Calu3 (cell line): ENCODE measurements at regions not wholly inside any gene's neighbourhood (a gene's known extent, or its start where the extent isn't known, plus 50 kb on each side); places are given as distances from the start of the nearest gene placed in this dataset.

Source experiments
- BruUV-seq: library from RNA; stranded (reverse); fragments of 400-500 nt; replicated peaks from 2 replicates; lab custom pipeline; 2021; lab: Mats Ljungman, UMichigan
- CTCF ChIA-PET: fragments of 300-600 bp; sonication (Branson Sonifier 250); formaldehyde crosslinking; loops from one replicate; lab custom pipeline; 2022; ENCODE audit warnings: antibody characterized with exemption; lab: Charles Lee
- DNase-seq: peaks from one replicate; pipeline ENCODE4 v3.0.0; 2022
- H3K27ac Mint-ChIP-seq: one replicate; pipeline ENCODE4 v1.8.0; 2022; ENCODE audit warnings: mixed read lengths; ENCODE audit not compliant: unreplicated experiment
- H3K27me3 Mint-ChIP-seq: one replicate; pipeline ENCODE4 v1.8.0; 2022; ENCODE audit warnings: mixed read lengths; ENCODE audit not compliant: unreplicated experiment
- H3K36me3 Mint-ChIP-seq: one replicate; pipeline ENCODE4 v1.8.0; 2022; ENCODE audit warnings: mild to moderate bottlenecking, moderate library complexity, mixed read lengths; ENCODE audit not compliant: insufficient read depth, unreplicated experiment
- H3K4me1 Mint-ChIP-seq: one replicate; pipeline ENCODE4 v1.8.0; 2022; ENCODE audit warnings: mild to moderate bottlenecking, low read depth, mixed read lengths; ENCODE audit not compliant: unreplicated experiment
- H3K4me3 Mint-ChIP-seq: one replicate; pipeline ENCODE4 v1.8.0; 2022; ENCODE audit warnings: mild to moderate bottlenecking, low read depth, moderate library complexity, mixed read lengths; ENCODE audit not compliant: unreplicated experiment
- H3K9me3 Mint-ChIP-seq: one replicate; pipeline ENCODE4 v1.8.0; 2022; ENCODE audit warnings: low read depth, mixed read lengths; ENCODE audit not compliant: unreplicated experiment
- intact Hi-C: fragments of 100-400 bp; cut with micrococcal nuclease; formaldehyde crosslinking; loops from one replicate; pipeline ENCODE4 v1.10.0; 2022; ENCODE audit not compliant: unreplicated experiment
- TF ChIP-seq, protein P1 (sequence below): fragments of 200-600 bp; IDR thresholded peaks from one replicate; pipeline ENCODE4 v1.8.0; 2022; ENCODE audit warnings: antibody characterized with exemption; ENCODE audit not compliant: unreplicated experiment

GRCh38 chr4:23648854-23649596 is 240.8 kb downstream of the PPARGC1A start:
- H3K27ac Mint-ChIP-seq = no peak overlapping the region
- no peaks in the 10 kb centered on the region for H3K4me1 Mint-ChIP-seq

DNA sequence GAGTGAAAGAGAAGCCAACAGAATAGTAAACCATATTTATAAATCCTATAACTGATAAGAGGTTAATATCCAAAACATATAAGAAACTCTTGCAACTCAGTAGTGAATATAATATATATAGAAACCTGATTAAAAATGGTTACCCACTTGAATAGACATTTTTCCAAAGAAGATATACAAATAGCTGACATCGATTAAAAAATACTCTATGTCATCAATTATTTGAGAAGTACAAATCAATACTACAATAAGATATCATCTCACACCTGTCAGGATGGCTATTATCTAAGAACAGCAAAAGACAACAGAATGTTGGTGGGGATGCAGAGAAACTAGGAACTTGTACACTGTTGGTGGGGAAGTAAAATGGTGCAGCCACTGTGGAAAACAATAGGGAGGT is 254.4 kb downstream of the PPARGC1A start:
- intact Hi-C loops = no loop called here
- Mint-ChIP-seq H3K4me1 (peaks cover 11% of the 10 kb centered on the region), H3K9me3 (no peaks in the 10 kb centered on the region), H3K36me3 (no peaks in the 10 kb centered on the region), H3K27me3 (no peaks in the 10 kb centered on the region), H3K4me3 (no peak overlapping the region), H3K27ac (no peak overlapping the region)
- BruUV-seq = no TSS peak
- CTCF ChIA-PET = no interaction called here
- TF ChIP-seq, protein P1, sequence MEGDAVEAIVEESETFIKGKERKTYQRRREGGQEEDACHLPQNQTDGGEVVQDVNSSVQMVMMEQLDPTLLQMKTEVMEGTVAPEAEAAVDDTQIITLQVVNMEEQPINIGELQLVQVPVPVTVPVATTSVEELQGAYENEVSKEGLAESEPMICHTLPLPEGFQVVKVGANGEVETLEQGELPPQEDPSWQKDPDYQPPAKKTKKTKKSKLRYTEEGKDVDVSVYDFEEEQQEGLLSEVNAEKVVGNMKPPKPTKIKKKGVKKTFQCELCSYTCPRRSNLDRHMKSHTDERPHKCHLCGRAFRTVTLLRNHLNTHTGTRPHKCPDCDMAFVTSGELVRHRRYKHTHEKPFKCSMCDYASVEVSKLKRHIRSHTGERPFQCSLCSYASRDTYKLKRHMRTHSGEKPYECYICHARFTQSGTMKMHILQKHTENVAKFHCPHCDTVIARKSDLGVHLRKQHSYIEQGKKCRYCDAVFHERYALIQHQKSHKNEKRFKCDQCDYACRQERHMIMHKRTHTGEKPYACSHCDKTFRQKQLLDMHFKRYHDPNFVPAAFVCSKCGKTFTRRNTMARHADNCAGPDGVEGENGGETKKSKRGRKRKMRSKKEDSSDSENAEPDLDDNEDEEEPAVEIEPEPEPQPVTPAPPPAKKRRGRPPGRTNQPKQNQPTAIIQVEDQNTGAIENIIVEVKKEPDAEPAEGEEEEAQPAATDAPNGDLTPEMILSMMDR = no peak
- DNase-seq = no peak

More at GRCh38 chr4:23648854-23649596, 240.8 kb downstream of the PPARGC1A start:
- Mint-ChIP-seq H3K36me3 (no peaks in the 10 kb centered on the region), H3K4me3 (no peak overlapping the region), H3K27me3 (no peaks in the 10 kb centered on the region), H3K9me3 (no peaks in the 10 kb centered on the region)
- TF ChIP-seq, protein P1 = no peak
- DNase-seq = no peak
- intact Hi-C loops = no loop called here
- no TSS peak for BruUV-seq
- CTCF ChIA-PET = no interaction called here

- TF ChIP-seq, protein P1 = no peak
- H3K4me1 Mint-ChIP-seq = peaks cover 11% of the 10 kb centered on the region
- no peaks in the 10 kb centered on the region for H3K27me3 Mint-ChIP-seq
- peak overlapping the region; percentile 93 for H3K27ac Mint-ChIP-seq
- H3K4me3 Mint-ChIP-seq = no peak overlapping the region
- peaks cover 2% of the 10 kb centered on the region for H3K9me3 Mint-ChIP-seq
- DNase-seq = no peak
- CTCF ChIA-PET = no interaction called here
- intact Hi-C loops = no loop called here
- no TSS peak for BruUV-seq
- no peaks in the 10 kb centered on the region for H3K36me3 Mint-ChIP-seq
These were observed 258.4 kb downstream of the PPARGC1A start for GRCh38 chr4:23631255-23631950.

- no peak for DNase-seq
- BruUV-seq = no TSS peak
- CTCF ChIA-PET = no interaction called here
- Mint-ChIP-seq H3K9me3 (peaks cover 2% of the 10 kb centered on the region), H3K4me1 (peaks cover 11% of the 10 kb centered on the region), H3K36me3 (no peaks in the 10 kb centered on the region), H3K27ac (no peak overlapping the region), H3K4me3 (no peak overlapping the region), H3K27me3 (no peaks in the 10 kb centered on the region)
- TF ChIP-seq, protein P1 = no peak
- intact Hi-C loops = no loop called here
These were observed 259.7 kb downstream of the PPARGC1A start for GRCh38 chr4:23630110-23630509.
